Activated naive CD4-positive, alpha-beta T cell treated with anti-CD3 and anti-CD28 coated beads, Interleukin-2, amount 50 U/mL, for 24 hours (primary cell): ENCODE measurements at regions not wholly inside any gene's neighbourhood (a gene's known extent, or its start where the extent isn't known, plus 50 kb on each side); places are given as distances from the start of the nearest gene placed in this dataset.

Source experiments
- H3K27ac Mint-ChIP-seq: one replicate; pipeline ENCODE4 v1.8.0; 2021; ENCODE audit warnings: mild to moderate bottlenecking, mixed read lengths
- H3K27me3 Mint-ChIP-seq: one replicate; pipeline ENCODE4 v1.8.0; 2021; ENCODE audit warnings: mixed read lengths
- H3K36me3 Mint-ChIP-seq: one replicate; pipeline ENCODE4 v1.8.0; 2021; ENCODE audit warnings: mixed read lengths
- H3K4me1 Mint-ChIP-seq: one replicate; pipeline ENCODE4 v1.8.0; 2021; ENCODE audit warnings: mixed read lengths
- H3K4me3 Mint-ChIP-seq: one replicate; pipeline ENCODE4 v1.8.0; 2021; ENCODE audit warnings: mild to moderate bottlenecking, mixed read lengths
- H3K9me3 Mint-ChIP-seq: one replicate; pipeline ENCODE4 v1.8.0; 2021; ENCODE audit warnings: mixed read lengths

GRCh38 chr7:84847790-84848189, 339.1 kb downstream of the SEMA3D start:
- Mint-ChIP-seq H3K27ac (no peak overlapping the region), H3K9me3 (no peaks in the 10 kb centered on the region), H3K4me3 (no peak overlapping the region), H3K27me3 (no peaks in the 10 kb centered on the region), H3K36me3 (no peaks in the 10 kb centered on the region), H3K4me1 (no peaks in the 10 kb centered on the region)

GRCh38 chr7:84847038-84847437, 339.8 kb downstream of the SEMA3D start:
- H3K27ac Mint-ChIP-seq, result no peak overlapping the region
- no peak overlapping the region for H3K4me3 Mint-ChIP-seq
- H3K36me3 Mint-ChIP-seq, result no peaks in the 10 kb centered on the region

GRCh38 chr7:84845971-84846370, 340.9 kb downstream of the SEMA3D start:
- H3K9me3 Mint-ChIP-seq, result no peaks in the 10 kb centered on the region
- no peak overlapping the region for H3K27ac Mint-ChIP-seq
- H3K4me3 Mint-ChIP-seq, result no peak overlapping the region
- peaks cover 2% of the 10 kb centered on the region for H3K27me3 Mint-ChIP-seq
- H3K4me1 Mint-ChIP-seq, result no peaks in the 10 kb centered on the region
- no peaks in the 10 kb centered on the region for H3K36me3 Mint-ChIP-seq

More at GRCh38 chr7:84847038-84847437, 339.8 kb downstream of the SEMA3D start:
- Mint-ChIP-seq H3K4me1 (no peaks in the 10 kb centered on the region), H3K9me3 (no peaks in the 10 kb centered on the region), H3K27me3 (no peaks in the 10 kb centered on the region)

- H3K27ac Mint-ChIP-seq, result no peak overlapping the region
- H3K4me1 Mint-ChIP-seq, result no peaks in the 10 kb centered on the region
- H3K27me3 Mint-ChIP-seq, result peaks cover 2% of the 10 kb centered on the region
- H3K36me3 Mint-ChIP-seq, result no peaks in the 10 kb centered on the region
- H3K4me3 Mint-ChIP-seq, result no peak overlapping the region
- H3K9me3 Mint-ChIP-seq, result no peaks in the 10 kb centered on the region
Observed at GRCh38 chr7:84844771-84845170, 342.1 kb downstream of the SEMA3D start.

GRCh38 chr7:84841809-84842208, 345.0 kb downstream of the SEMA3D start:
- Mint-ChIP-seq H3K27ac (no peak overlapping the region), H3K27me3 (peaks cover 2% of the 10 kb centered on the region), H3K9me3 (no peaks in the 10 kb centered on the region), H3K4me1 (no peaks in the 10 kb centered on the region), H3K4me3 (no peak overlapping the region), H3K36me3 (no peaks in the 10 kb centered on the region)

GRCh38 chr7:84838857-84839256, 348.0 kb downstream of the SEMA3D start:
- Mint-ChIP-seq H3K36me3 (no peaks in the 10 kb centered on the region), H3K4me3 (no peak overlapping the region), H3K9me3 (no peaks in the 10 kb centered on the region), H3K27me3 (peaks cover 2% of the 10 kb centered on the region), H3K4me1 (no peaks in the 10 kb centered on the region), H3K27ac (no peak overlapping the region)

GRCh38 chr7:84837405-84837804, 349.5 kb downstream of the SEMA3D start:
- peaks cover 2% of the 10 kb centered on the region for H3K27me3 Mint-ChIP-seq
- H3K27ac Mint-ChIP-seq, result no peak overlapping the region
- no peak overlapping the region for H3K4me3 Mint-ChIP-seq
- H3K9me3 Mint-ChIP-seq, result no peaks in the 10 kb centered on the region
- H3K4me1 Mint-ChIP-seq, result no peaks in the 10 kb centered on the region
- no peaks in the 10 kb centered on the region for H3K36me3 Mint-ChIP-seq

- H3K27me3 Mint-ChIP-seq, result no peaks in the 10 kb centered on the region
- H3K9me3 Mint-ChIP-seq, result no peaks in the 10 kb centered on the region
- no peaks in the 10 kb centered on the region for H3K4me1 Mint-ChIP-seq
- no peaks in the 10 kb centered on the region for H3K36me3 Mint-ChIP-seq
- no peak overlapping the region for H3K4me3 Mint-ChIP-seq
- H3K27ac Mint-ChIP-seq, result no peak overlapping the region
Observed at GRCh38 chr7:84829719-84830118, 357.1 kb downstream of the SEMA3D start.

GRCh38 chr7:84824057-84824651, 362.7 kb downstream of the SEMA3D start:
- no peaks in the 10 kb centered on the region for H3K27me3 Mint-ChIP-seq
- no peak overlapping the region for H3K27ac Mint-ChIP-seq
- no peak overlapping the region for H3K4me3 Mint-ChIP-seq
- peaks cover 7% of the 10 kb centered on the region for H3K9me3 Mint-ChIP-seq
- no peaks in the 10 kb centered on the region for H3K36me3 Mint-ChIP-seq
- H3K4me1 Mint-ChIP-seq, result no peaks in the 10 kb centered on the region

GRCh38 chr7:84823530-84823929, 363.3 kb downstream of the SEMA3D start:
- no peak overlapping the region for H3K27ac Mint-ChIP-seq
- H3K27me3 Mint-ChIP-seq, result no peaks in the 10 kb centered on the region
- H3K4me1 Mint-ChIP-seq, result no peaks in the 10 kb centered on the region
- no peaks in the 10 kb centered on the region for H3K36me3 Mint-ChIP-seq
- H3K9me3 Mint-ChIP-seq, result peaks cover 7% of the 10 kb centered on the region
- no peak overlapping the region for H3K4me3 Mint-ChIP-seq

- Mint-ChIP-seq H3K9me3 (peaks cover 7% of the 10 kb centered on the region), H3K27ac (no peak overlapping the region), H3K4me1 (no peaks in the 10 kb centered on the region), H3K27me3 (no peaks in the 10 kb centered on the region), H3K4me3 (no peak overlapping the region), H3K36me3 (no peaks in the 10 kb centered on the region)
Observed at GRCh38 chr7:84822941-84823510, 363.8 kb downstream of the SEMA3D start.

GRCh38 chr7:84821671-84822534, 365.0 kb downstream of the SEMA3D start:
- Mint-ChIP-seq H3K9me3 (peaks cover 7% of the 10 kb centered on the region), H3K4me1 (no peaks in the 10 kb centered on the region), H3K36me3 (no peaks in the 10 kb centered on the region), H3K27me3 (no peaks in the 10 kb centered on the region), H3K27ac (no peak overlapping the region), H3K4me3 (no peak overlapping the region)

- Mint-ChIP-seq H3K4me1 (no peaks in the 10 kb centered on the region), H3K36me3 (no peaks in the 10 kb centered on the region), H3K9me3 (peaks cover 7% of the 10 kb centered on the region), H3K4me3 (no peak overlapping the region), H3K27ac (no peak overlapping the region), H3K27me3 (no peaks in the 10 kb centered on the region)
Observed at GRCh38 chr7:84820481-84820880, 366.4 kb downstream of the SEMA3D start.

- Mint-ChIP-seq H3K9me3 (peaks cover 7% of the 10 kb centered on the region), H3K27me3 (no peaks in the 10 kb centered on the region), H3K27ac (no peak overlapping the region), H3K4me1 (no peaks in the 10 kb centered on the region), H3K4me3 (no peak overlapping the region), H3K36me3 (no peaks in the 10 kb centered on the region)
Observed at GRCh38 chr7:84817016-84817415, 369.8 kb downstream of the SEMA3D start.

- Mint-ChIP-seq H3K36me3 (no peaks in the 10 kb centered on the region), H3K27ac (no peak overlapping the region), H3K4me1 (no peaks in the 10 kb centered on the region), H3K27me3 (no peaks in the 10 kb centered on the region), H3K4me3 (no peak overlapping the region), H3K9me3 (no peaks in the 10 kb centered on the region)
Observed at GRCh38 chr7:84813376-84813775, 373.5 kb downstream of the SEMA3D start.

- H3K27me3 Mint-ChIP-seq, result no peaks in the 10 kb centered on the region
- H3K4me1 Mint-ChIP-seq, result no peaks in the 10 kb centered on the region
- H3K27ac Mint-ChIP-seq, result no peak overlapping the region
- no peaks in the 10 kb centered on the region for H3K36me3 Mint-ChIP-seq
- no peaks in the 10 kb centered on the region for H3K9me3 Mint-ChIP-seq
- no peak overlapping the region for H3K4me3 Mint-ChIP-seq
Observed at GRCh38 chr7:84812021-84812420, 374.8 kb downstream of the SEMA3D start.
